OCI-LY1 (cell line): ENCODE measurements at regions not wholly inside any gene's neighbourhood (a gene's known extent, or its start where the extent isn't known, plus 50 kb on each side); places are given as distances from the start of the nearest gene placed in this dataset.

Source experiments
- H2AFZ ChIP-seq: fragments of 200-600 bp; sonication (generic), shearing (Covaris generic); 2 replicates; pipeline ENCODE4 v1.6.0; 2014; ENCODE audit warnings: antibody characterized with exemption, mild to moderate bottlenecking, low read length
- H3F3A ChIP-seq: fragments of 200-600 bp; sonication (generic), shearing (Covaris generic); 2 replicates; pipeline ENCODE4 v1.6.0; 2014; ENCODE audit warnings: mild to moderate bottlenecking, antibody characterized with exemption, low read length, moderate library complexity; ENCODE audit not compliant: insufficient read depth
- H3K27ac ChIP-seq: fragments of 200-600 bp; sonication (generic); 2 replicates; pipeline ENCODE4 v1.5.1; 2014; ENCODE audit warnings: low read length, mixed run types, mild to moderate bottlenecking, low read depth; ENCODE audit not compliant: poor library complexity, severe bottlenecking
- H3K27me3 ChIP-seq: fragments of 200-600 bp; sonication (generic); 2 replicates; pipeline ENCODE4 v1.6.0; 2014; ENCODE audit warnings: antibody characterized with exemption, mild to moderate bottlenecking, low read length, moderate library complexity; ENCODE audit not compliant: insufficient read depth
- H3K36me3 ChIP-seq: fragments of 200-600 bp; sonication (generic); 2 replicates; pipeline ENCODE4 v1.6.1; 2014; ENCODE audit warnings: mild to moderate bottlenecking, antibody characterized with exemption, low read length, moderate library complexity, mixed read lengths; ENCODE audit not compliant: insufficient read depth
- H3K4me1 ChIP-seq: fragments of 200-600 bp; sonication (generic); 2 replicates; pipeline ENCODE4 v1.5.1; 2014; ENCODE audit warnings: mild to moderate bottlenecking, low read length, moderate library complexity; ENCODE audit not compliant: insufficient read depth, severe bottlenecking
- H3K4me2 ChIP-seq: fragments of 200-600 bp; sonication (generic), shearing (Covaris generic); 2 replicates; pipeline ENCODE4 v1.6.1; 2014; ENCODE audit warnings: low read length
- H3K4me3 ChIP-seq: fragments of 200-600 bp; sonication (generic); 2 replicates; pipeline ENCODE4 v1.5.1; 2014; ENCODE audit warnings: low read length, low read depth, mild to moderate bottlenecking, mixed read lengths; ENCODE audit not compliant: poor library complexity, severe bottlenecking
- H3K79me2 ChIP-seq: fragments of 200-600 bp; shearing (Covaris generic); 2 replicates; pipeline ENCODE4 v1.6.1; 2016; ENCODE audit warnings: mixed run types, low read length, mixed read lengths; ENCODE audit not compliant: insufficient read depth
- H3K9ac ChIP-seq: fragments of 200-600 bp; sonication (generic), shearing (Covaris generic); 2 replicates; pipeline ENCODE4 v1.6.1; 2014; ENCODE audit warnings: mild to moderate bottlenecking, low read length, mixed read lengths
- H3K9me2 ChIP-seq: fragments of 200-600 bp; sonication (generic), shearing (Covaris generic); 2 replicates; pipeline ENCODE4 v1.6.1; 2014; ENCODE audit warnings: low read depth, mild to moderate bottlenecking, low read length, mixed read lengths
- H3K9me3 ChIP-seq: fragments of 200-600 bp; shearing (Covaris generic); 2 replicates; pipeline ENCODE4 v1.6.1; 2014; ENCODE audit warnings: low read length, mixed read lengths
- H4K20me1 ChIP-seq: fragments of 200-600 bp; sonication (generic), shearing (Covaris generic); 2 replicates; pipeline ENCODE4 v1.6.0; 2016; ENCODE audit warnings: mild to moderate bottlenecking, low read length; ENCODE audit not compliant: insufficient read depth
- CTCF ChIP-seq: fragments of 200-600 bp; sonication (generic), shearing (Covaris generic); IDR thresholded peaks from 2 replicates; pipeline ENCODE4 v1.5.1; 2017; ENCODE audit warnings: mild to moderate bottlenecking, antibody characterized with exemption, low read length, moderate library complexity, mixed read lengths
- EZH2 ChIP-seq: fragments of 200-600 bp; sonication (generic), shearing (Covaris generic); IDR thresholded peaks from 2 replicates; pipeline ENCODE4 v1.8.0; 2017; ENCODE audit warnings: borderline replicate concordance, mixed run types, mild to moderate bottlenecking, antibody characterized with exemption, low read length, moderate library complexity, mixed read lengths

GRCh38 chr2:18907508-18907907, 318.1 kb upstream of the NT5C1B start:
- H4K20me1 ChIP-seq, result no peaks in the 10 kb centered on the region
- no peaks in the 10 kb centered on the region for H3K9me3 ChIP-seq
- H3K27me3 ChIP-seq, result no peaks in the 10 kb centered on the region
- no peak overlapping the region for H3K27ac ChIP-seq
- no peak overlapping the region for H2AFZ ChIP-seq
- H3K79me2 ChIP-seq, result no peaks in the 10 kb centered on the region
- no peaks in the 10 kb centered on the region for H3K36me3 ChIP-seq
- H3K4me1 ChIP-seq, result no peaks in the 10 kb centered on the region
- H3K4me3 ChIP-seq, result no peak overlapping the region
- H3F3A ChIP-seq, result no peaks in the 10 kb centered on the region
- H3K9me2 ChIP-seq, result no peaks in the 10 kb centered on the region
- H3K9ac ChIP-seq, result no peak overlapping the region
- H3K4me2 ChIP-seq, result no peak overlapping the region
- TF ChIP-seq CTCF (no peak), EZH2 (no peak)

- Histone ChIP-seq H3K36me3 (no peaks in the 10 kb centered on the region), H4K20me1 (no peaks in the 10 kb centered on the region), H3K4me3 (no peak overlapping the region), H3K4me1 (no peaks in the 10 kb centered on the region), H3K79me2 (no peaks in the 10 kb centered on the region), H3K9ac (no peak overlapping the region), H3K27me3 (no peaks in the 10 kb centered on the region), H3K9me2 (no peaks in the 10 kb centered on the region), H3F3A (no peaks in the 10 kb centered on the region), H3K4me2 (no peak overlapping the region), H3K9me3 (no peaks in the 10 kb centered on the region), H2AFZ (no peak overlapping the region), H3K27ac (no peak overlapping the region)
- TF ChIP-seq CTCF (no peak), EZH2 (no peak)
These were observed 314.4 kb upstream of the NT5C1B start for GRCh38 chr2:18903750-18904149.

- Histone ChIP-seq H3K9me2 (no peaks in the 10 kb centered on the region), H3F3A (no peaks in the 10 kb centered on the region), H3K4me2 (no peak overlapping the region), H3K79me2 (no peaks in the 10 kb centered on the region), H3K36me3 (no peaks in the 10 kb centered on the region), H3K27me3 (no peaks in the 10 kb centered on the region), H4K20me1 (no peaks in the 10 kb centered on the region), H3K4me1 (no peaks in the 10 kb centered on the region), H2AFZ (no peak overlapping the region), H3K4me3 (no peak overlapping the region), H3K9ac (no peak overlapping the region), H3K27ac (no peak overlapping the region), H3K9me3 (no peaks in the 10 kb centered on the region)
- TF ChIP-seq CTCF (no peak), EZH2 (no peak)
These were observed 311.9 kb upstream of the NT5C1B start for GRCh38 chr2:18901242-18901641.
